Neural cell (in vitro differentiated cells): ENCODE measurements at regions not wholly inside any gene's neighbourhood (a gene's known extent, or its start where the extent isn't known, plus 50 kb on each side); places are given as distances from the start of the nearest gene placed in this dataset.

ENCODE experiments used
- EP300 ChIP-seq: fragments of 450-650 bp; conservative IDR thresholded peaks from 2 replicates; pipeline ENCODE4 v1.6.1; 2014; ENCODE audit warnings: antibody characterized with exemption, mild to moderate bottlenecking, moderate library complexity; ENCODE audit not compliant: poor library complexity, severe bottlenecking
- TF ChIP-seq, protein P1 (sequence below): fragments of 450-650 bp; IDR thresholded peaks from 2 replicates; pipeline ENCODE4 v1.5.1; 2014; ENCODE audit warnings: antibody characterized with exemption, mild to moderate bottlenecking, moderate library complexity; ENCODE audit not compliant: poor library complexity, severe bottlenecking
- TF ChIP-seq, protein P2 (sequence below): IDR thresholded peaks from 2 replicates; pipeline ENCODE4 v1.6.1; 2012; ENCODE audit warnings: borderline replicate concordance

DNA sequence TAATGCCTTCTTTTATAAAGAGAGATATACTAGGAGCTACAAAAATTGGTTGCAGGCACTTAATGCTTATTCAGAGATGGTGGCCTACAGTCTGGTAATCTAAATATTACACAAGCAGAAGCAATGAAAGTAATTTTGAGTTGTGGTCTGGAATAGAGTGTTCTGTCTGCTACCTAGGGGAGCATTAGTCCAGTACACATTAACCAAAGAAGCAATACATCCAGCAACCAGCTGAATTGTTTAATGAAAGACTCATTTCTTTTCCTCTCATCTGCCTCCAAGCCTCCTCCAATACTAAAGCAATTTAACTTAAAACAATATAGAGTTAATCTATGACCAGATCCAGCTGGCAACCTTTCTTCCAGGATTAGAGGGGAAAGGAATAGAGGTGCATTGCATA lies 877.1 kb upstream of the CNTN5 start:
- TF ChIP-seq, protein P1, sequence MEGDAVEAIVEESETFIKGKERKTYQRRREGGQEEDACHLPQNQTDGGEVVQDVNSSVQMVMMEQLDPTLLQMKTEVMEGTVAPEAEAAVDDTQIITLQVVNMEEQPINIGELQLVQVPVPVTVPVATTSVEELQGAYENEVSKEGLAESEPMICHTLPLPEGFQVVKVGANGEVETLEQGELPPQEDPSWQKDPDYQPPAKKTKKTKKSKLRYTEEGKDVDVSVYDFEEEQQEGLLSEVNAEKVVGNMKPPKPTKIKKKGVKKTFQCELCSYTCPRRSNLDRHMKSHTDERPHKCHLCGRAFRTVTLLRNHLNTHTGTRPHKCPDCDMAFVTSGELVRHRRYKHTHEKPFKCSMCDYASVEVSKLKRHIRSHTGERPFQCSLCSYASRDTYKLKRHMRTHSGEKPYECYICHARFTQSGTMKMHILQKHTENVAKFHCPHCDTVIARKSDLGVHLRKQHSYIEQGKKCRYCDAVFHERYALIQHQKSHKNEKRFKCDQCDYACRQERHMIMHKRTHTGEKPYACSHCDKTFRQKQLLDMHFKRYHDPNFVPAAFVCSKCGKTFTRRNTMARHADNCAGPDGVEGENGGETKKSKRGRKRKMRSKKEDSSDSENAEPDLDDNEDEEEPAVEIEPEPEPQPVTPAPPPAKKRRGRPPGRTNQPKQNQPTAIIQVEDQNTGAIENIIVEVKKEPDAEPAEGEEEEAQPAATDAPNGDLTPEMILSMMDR, result no peak
- no peak for TF ChIP-seq EP300
- TF ChIP-seq, protein P2, sequence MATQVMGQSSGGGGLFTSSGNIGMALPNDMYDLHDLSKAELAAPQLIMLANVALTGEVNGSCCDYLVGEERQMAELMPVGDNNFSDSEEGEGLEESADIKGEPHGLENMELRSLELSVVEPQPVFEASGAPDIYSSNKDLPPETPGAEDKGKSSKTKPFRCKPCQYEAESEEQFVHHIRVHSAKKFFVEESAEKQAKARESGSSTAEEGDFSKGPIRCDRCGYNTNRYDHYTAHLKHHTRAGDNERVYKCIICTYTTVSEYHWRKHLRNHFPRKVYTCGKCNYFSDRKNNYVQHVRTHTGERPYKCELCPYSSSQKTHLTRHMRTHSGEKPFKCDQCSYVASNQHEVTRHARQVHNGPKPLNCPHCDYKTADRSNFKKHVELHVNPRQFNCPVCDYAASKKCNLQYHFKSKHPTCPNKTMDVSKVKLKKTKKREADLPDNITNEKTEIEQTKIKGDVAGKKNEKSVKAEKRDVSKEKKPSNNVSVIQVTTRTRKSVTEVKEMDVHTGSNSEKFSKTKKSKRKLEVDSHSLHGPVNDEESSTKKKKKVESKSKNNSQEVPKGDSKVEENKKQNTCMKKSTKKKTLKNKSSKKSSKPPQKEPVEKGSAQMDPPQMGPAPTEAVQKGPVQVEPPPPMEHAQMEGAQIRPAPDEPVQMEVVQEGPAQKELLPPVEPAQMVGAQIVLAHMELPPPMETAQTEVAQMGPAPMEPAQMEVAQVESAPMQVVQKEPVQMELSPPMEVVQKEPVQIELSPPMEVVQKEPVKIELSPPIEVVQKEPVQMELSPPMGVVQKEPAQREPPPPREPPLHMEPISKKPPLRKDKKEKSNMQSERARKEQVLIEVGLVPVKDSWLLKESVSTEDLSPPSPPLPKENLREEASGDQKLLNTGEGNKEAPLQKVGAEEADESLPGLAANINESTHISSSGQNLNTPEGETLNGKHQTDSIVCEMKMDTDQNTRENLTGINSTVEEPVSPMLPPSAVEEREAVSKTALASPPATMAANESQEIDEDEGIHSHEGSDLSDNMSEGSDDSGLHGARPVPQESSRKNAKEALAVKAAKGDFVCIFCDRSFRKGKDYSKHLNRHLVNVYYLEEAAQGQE, result no peak
